A673 (cell line): ENCODE measurements at regions not wholly inside any gene's neighbourhood (a gene's known extent, or its start where the extent isn't known, plus 50 kb on each side); places are given as distances from the start of the nearest gene placed in this dataset.

Source experiments
- EZH2 ChIP-seq: fragments of 200-600 bp; sonication (generic); IDR thresholded peaks from 2 replicates; pipeline ENCODE4 v1.6.1; 2017; ENCODE audit warnings: borderline replicate concordance, low read depth, mild to moderate bottlenecking, mixed read lengths, antibody characterized with exemption, low read length; ENCODE audit not compliant: poor library complexity, severe bottlenecking
- TF ChIP-seq, protein P1 (sequence below): fragments of 300-800, 200-600 bp; sonication (generic); conservative IDR thresholded peaks from 2 replicates; pipeline ENCODE4 v1.5.1; 2017; ENCODE audit warnings: low read depth, mild to moderate bottlenecking, antibody characterized with exemption, low read length, moderate library complexity, mixed read lengths

DNA sequence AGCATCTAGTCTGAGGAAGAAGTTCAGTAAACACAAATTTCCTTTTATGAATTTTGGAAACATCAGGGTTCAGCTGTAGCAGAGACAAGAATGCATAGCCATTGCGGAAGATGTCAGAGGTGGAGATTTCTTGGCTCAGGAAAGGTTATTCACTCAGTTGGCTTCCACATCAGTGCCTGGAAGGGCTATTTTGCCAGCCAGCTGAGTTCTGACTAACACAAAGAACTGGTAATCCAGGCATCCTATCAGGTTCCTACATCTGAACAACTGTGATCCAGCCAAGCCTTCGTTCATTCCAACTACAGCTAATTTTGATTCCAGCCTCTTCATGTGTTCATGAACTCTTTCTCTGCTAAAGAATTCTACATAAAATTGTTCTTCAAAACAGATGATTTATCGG is 965.6 kb downstream of the XPNPEP1 start:
- no peak for TF ChIP-seq EZH2
- TF ChIP-seq, protein P1, sequence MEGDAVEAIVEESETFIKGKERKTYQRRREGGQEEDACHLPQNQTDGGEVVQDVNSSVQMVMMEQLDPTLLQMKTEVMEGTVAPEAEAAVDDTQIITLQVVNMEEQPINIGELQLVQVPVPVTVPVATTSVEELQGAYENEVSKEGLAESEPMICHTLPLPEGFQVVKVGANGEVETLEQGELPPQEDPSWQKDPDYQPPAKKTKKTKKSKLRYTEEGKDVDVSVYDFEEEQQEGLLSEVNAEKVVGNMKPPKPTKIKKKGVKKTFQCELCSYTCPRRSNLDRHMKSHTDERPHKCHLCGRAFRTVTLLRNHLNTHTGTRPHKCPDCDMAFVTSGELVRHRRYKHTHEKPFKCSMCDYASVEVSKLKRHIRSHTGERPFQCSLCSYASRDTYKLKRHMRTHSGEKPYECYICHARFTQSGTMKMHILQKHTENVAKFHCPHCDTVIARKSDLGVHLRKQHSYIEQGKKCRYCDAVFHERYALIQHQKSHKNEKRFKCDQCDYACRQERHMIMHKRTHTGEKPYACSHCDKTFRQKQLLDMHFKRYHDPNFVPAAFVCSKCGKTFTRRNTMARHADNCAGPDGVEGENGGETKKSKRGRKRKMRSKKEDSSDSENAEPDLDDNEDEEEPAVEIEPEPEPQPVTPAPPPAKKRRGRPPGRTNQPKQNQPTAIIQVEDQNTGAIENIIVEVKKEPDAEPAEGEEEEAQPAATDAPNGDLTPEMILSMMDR: no peak
